ENCODE measurements at regions not wholly inside any gene's neighbourhood (a gene's known extent, or its start where the extent isn't known, plus 50 kb on each side); places are given as distances from the start of the nearest gene placed in this dataset.
"Not testable (repeated sequence)": the region's sequence is repeated elsewhere in the genome, so short reads cannot be mapped to it uniquely, and the experiment has no call there.

DNA sequence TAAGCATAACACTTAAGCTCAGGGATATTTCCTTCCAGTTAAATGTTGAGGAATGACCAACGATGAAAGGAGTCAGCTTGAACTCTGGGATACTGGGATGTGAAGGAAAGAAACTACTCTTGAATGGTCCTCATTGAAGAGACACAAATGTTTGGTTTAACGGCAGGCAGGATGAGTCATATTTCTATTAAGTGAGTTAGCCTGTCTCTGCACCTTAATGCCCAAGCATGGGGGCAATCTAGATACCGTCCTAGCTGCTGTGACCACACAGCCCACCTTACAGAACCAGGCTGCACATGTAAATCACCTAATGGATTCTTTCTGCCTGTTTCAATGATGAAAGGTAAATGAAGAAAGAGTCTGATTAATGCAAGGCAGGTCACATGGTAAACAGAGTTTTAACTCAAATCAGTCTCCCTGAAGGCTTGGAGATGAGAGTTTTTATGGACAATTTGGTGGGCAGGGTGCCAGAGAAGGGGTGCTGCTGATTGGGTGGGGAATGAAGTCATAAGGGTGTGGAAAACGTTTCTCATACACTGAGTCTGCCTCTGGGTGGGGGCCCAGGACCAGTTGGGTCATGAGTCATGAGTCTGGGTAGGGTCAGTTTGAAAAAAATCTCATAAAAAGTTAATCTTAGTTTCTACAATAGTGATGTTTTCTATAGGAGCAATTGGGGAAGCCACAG, 144.6 kb upstream of the MMADHC start:
- peak; percentile 57 for DNase-seq

DNA sequence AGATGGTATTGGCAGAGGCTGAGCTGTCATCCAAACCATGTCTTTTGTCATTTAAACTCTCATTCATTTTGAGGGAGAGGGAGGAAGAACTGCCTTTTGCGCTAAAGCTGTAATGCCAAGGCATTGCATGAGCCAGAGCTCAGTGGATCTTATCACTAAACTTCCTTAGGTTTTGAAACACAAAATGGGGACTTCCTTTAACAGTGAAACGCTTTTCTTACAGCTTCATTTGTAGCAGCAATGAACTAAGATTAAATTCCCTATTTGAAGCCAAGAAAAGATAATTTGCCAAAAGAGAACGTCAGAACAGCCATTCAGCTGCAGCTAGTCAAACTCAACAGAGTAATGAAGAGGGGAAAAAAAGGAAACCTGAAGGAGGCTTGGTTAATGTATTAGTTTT, 143.5 kb upstream of the MMADHC start:
- no peak for DNase-seq

DNA sequence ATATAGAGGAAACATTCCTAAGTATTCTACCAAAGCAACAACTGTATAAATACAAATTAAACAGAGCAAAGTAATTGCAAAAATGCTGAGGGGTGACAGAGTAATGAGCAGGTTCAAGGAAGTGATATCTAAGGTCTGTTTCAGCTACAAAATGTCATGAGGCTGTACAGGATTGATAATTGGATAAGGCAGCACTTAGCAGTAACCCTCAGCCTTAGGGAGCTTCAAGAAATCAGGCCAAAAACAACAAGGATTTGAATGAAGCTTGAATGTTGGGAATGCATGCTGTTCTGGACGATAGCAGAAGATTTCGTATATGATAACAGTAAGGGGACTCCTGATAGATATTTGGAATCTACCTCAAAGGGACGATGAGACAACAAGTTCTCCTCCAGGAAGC, 142.0 kb upstream of the MMADHC start:
- DNase-seq, result no peak

DNA sequence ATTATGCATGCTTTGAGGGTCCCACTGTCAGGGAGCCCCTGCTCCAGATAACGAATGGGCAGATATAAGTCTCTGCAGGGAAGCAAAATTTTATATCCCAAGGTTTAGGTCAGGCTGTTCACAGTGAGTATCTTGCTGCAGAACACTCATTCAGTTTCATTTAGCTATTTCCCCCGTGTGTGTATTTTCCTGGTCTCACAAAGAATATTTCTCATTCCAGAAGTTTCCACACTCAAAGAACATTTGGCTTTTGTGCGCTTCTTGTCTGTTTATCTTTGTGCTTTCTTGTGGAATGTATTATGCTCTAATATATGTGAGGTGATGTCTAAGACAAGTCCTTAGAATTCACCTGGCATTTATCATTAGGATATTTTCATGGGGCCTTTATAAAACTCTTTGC, 140.4 kb upstream of the MMADHC start:
- no peak for DNase-seq

DNA sequence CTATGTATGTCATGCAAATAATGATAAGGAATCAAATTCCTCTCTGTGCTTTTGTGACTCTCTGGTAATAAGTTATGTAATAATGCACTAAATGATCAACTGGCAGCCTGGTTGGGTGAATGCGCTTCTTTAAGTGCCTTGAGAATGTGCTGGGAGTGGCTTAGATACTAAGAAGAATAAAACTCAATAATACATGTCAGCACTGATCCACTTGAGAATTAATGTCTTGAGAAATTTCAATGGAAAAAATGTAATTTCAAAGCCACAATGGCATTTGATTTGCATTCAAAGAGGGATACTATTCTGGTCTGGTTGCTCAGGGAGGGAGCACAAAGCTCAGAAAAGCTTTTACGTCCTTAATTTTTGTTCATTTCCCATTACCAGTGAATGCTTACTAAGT, 137.7 kb upstream of the MMADHC start:
- no peak for DNase-seq

DNA sequence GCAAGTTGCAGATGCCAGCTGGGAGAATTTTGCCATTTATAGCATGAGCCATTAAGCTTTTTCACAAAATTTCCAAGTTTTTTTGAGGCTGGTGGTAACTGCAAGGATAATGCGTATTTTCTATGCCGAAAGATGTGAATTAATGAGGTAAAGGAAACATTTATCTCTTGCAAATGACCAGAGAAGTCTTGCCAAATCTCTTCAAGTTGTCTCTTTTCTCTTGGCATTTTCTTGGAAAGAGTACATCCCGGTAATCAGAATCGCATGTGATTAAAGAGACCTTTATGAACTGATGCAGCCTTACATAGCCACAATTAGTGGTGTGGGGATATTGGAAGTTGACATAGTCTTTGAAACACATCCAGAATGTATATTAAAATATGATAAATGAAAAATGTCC, 136.5 kb upstream of the MMADHC start:
- no peak for DNase-seq

DNA sequence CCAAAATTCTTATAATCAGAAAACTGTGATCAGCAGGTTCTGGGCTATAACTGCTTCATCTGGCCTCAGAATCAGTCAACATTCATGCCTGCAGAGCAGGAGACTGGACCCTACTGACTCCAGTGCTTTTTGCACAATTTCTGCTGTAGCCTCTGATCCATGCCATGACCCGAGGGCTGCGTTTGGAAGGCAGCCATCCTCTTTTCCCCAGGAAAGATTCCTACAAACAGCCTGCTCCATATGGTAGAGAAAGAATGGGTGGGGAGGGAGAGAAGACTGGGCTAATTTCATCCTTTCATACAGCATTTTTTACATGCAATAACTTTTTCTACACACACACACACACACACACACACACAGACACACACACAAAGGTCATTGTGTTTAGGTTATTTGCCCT, 133.0 kb upstream of the MMADHC start:
- no peak for DNase-seq

DNA sequence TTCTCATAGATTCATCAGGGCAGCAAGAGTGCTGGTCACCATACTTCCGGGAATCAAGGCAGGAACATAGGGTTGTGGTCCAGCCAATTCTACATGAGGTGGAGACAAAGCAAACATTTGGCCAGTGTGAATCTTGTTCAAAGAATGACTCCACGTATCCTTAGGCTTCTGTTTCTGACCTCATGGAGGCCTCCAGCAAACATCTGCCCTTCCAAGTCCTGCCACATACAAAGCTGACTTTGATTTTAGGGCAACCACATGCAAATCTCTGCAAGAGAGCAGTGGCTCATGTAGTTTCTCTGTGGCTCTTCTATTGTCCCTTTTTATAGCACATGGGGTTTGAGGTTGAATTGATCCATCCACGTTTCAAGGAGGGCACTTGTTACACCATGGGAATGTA, 132.1 kb upstream of the MMADHC start:
- DNase-seq, result no peak

DNA sequence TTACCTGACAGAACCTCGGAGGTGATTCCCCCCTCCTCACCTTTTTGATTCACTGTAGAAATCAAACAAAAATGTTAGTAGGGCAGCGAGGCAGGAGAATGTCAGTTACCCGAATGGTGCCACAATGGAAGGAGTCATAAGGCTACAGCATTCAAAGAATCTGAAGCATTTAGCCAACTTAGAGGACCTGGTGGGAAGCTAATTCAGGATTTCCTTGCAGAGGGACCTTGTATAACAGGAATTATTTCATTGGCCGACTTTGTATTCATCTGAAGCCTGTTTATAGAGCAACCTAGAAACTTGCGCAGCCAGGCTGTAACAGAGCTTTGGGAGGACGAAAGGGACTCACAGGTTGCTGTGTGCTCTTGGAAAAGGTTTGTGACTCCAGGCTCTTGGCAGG, 129.1 kb upstream of the MMADHC start:
- DNase-seq, result no peak

DNA sequence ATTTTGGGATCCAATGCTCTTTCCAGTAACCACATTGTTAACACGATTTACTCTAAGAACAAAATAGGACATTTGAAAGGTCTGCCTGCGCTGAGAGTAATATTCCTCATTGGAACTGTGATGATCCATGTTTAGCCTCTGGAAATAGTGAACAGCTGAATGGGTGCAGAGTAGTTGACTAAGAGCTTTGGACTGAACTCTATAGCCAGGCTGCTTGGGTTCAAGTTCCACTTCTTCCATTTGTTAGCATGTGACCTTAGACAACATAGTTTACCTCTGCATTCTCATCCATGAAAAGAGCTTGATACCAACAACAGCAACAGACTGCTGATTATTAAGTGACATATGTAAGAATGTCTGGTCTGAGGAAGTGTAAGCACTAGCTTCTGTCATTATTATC, 128.3 kb upstream of the MMADHC start:
- DNase-seq, result no peak

DNA sequence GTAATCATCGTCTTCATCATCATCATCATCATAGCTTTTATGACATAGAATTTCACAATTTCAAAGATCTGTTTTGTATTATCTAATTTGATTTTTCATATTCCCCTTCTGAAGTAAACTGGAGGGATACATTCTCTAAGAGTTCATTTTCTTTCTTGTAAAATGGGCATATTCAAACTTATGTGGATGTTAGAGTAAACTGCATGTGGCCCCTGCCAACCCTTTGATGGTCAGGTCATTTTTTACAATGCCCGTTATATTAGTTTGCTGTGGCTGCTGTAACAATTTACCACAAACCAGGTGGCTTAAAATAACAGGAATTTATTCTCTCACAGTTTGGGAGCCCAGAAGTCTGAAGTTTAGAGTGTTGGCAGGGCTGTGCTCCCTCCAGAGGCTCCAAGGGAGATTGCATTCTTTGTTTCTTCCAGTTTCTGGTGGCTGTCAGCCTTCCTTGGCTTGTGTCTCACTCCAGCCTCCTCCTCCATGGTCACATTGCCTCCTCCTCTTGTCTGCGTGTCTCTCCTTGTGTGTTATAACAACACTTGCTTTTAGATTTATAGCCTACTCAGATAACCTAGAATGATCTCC, 127.5 kb upstream of the MMADHC start:
- peak; percentile 75 for DNase-seq

DNA sequence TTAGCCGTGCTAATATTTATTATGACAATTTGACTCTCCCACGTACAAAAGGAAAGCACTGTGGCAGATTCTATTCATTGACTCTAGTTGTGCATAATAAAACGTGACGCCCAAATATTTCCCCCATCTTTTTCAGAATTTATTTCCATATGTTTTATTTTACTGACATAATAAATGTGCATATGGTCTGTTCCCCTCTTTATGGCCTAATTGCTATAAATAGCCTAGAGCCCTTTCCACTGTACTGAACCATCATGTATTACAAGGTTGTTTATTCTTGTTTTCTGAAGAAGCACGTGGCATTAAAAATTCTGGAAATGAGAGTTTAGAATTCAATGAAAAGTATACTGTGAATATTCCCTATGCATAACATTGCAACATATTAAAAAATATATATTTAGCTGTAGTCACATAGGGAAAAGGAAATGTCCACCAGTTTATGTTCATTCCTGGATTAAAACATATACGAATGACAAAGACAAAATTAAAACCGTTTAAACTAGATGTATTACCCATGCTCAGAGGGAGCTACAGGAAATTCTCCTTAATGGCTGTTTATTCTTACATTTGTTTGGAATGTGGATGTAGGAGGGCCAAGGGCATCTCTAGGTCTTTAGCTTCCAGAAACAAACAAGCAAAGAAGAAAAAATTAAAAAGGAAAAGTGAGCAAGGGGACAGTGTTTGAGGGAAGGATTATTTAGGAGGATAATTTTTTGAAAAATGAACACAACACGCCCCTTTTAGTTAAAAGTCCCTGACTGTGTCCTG, 122.1 kb upstream of the MMADHC start:
- DNase-seq, result no peak

DNA sequence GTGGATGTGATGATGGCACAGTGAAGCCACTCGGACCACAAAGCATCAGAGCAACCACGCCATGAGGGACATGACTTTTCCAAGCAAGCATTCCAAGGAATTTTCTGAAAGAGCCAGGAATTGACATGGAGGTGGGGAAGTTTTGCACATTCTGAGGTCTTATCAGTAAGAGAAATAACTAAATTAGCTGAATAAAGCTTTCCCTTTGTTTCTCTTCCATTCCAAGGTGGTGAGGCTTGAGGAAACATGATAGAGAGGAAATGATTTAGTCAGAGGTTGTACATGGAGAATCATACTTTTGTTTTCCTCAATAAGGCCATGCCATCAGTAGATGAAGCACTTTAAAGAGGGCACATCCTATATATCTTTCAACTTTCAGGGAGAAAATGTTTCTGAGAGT, 115.7 kb upstream of the MMADHC start:
- no peak for DNase-seq

DNA sequence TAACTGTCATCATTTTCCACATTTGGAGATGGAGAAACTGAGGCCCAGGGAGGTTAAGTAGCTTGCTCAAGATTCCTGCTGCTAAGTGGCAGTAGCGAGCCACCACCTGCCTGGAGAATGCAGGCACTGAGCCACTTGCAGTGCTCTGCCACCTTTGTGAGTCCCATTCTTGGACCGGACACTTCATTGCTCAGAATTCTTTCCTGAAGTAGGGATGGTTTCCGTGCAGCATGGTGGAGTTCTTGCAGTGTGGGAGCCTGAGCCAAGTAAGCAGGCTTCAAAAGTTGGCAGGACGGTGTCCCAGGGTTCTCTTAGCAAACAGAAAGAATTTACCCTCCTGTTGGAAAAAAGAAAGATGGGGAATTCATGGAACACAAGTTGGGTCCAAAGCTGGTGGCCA, 115.0 kb upstream of the MMADHC start:
- no peak for DNase-seq

DNA sequence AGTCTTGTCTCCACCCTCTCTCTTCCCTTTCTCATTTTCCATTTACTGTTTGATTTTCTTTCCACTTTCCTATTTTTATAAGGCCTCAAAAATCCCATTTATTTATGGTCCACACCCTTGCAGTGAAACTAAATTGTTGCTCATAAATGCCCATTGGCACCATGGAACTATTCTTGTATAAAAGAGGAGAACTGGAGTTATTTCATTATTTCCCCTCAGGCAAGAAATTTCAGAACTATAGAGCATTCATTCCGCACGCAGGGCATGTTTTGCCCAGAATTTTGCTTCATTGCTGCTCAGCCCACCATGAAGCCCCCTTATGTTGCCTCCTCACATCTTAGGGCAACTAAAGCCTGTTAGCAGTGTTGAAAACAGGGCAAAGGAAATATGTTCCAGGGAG, 113.7 kb upstream of the MMADHC start:
- no peak for DNase-seq

DNA sequence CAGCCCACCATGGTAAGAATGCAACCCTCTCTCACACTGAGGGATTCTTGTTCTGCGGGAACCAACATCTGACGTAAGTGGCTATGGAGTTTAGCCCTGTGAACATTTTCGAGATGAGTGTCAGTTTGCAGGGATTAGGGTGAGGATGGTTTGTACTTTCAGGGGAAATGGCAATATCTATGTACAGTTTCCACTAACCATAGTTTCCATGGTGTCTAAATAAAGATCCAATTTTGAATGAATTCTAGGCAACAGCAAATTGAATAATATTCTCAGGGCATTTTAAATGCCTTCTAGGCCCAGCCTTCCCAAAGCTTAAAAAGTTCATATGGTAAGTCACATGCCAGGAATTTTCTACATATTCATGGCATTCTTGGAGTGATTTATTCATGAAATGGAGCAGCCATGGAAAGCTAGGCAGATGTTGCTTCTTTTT, 105.4 kb upstream of the MMADHC start:
- DNase-seq, result no peak

DNA sequence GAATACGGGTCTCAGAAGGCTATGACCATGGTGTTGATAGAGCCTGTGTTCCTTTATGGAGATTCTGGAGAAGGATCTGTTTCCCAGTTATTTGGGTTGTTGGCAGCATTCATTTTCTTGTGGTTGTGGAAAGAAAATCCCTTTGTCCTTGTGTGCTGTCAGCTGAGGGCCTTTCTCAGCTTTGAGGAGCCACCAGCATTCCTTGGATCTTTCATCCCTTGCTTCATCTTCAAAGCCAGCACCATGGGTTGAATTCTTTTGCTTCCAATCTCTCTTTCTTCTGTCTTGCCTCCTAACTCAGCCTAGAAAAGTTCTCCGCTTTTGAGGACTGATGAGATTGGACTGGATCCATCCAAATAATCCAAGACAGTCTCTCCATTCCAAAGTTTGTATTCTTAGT, 103.2 kb upstream of the MMADHC start:
- DNase-seq, result no peak

DNA sequence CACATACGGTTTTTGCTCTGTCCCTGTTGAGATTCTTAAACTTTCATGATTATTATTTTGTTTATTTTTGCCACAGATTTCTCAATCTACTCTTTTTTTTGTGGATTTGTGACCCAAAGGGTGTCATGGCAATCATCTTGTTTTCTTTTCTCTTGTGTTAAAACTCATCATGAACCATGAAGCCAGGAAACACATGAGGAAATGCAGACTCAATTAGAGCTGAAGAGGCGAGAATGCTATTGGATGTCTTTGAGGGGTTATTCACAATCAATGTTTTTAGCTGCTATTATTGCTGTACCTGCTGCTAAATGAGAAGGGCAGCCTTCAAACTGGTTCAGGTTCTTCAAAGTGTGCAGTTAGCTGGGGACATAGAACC, 99.5 kb upstream of the MMADHC start:
- no peak for DNase-seq

DNA sequence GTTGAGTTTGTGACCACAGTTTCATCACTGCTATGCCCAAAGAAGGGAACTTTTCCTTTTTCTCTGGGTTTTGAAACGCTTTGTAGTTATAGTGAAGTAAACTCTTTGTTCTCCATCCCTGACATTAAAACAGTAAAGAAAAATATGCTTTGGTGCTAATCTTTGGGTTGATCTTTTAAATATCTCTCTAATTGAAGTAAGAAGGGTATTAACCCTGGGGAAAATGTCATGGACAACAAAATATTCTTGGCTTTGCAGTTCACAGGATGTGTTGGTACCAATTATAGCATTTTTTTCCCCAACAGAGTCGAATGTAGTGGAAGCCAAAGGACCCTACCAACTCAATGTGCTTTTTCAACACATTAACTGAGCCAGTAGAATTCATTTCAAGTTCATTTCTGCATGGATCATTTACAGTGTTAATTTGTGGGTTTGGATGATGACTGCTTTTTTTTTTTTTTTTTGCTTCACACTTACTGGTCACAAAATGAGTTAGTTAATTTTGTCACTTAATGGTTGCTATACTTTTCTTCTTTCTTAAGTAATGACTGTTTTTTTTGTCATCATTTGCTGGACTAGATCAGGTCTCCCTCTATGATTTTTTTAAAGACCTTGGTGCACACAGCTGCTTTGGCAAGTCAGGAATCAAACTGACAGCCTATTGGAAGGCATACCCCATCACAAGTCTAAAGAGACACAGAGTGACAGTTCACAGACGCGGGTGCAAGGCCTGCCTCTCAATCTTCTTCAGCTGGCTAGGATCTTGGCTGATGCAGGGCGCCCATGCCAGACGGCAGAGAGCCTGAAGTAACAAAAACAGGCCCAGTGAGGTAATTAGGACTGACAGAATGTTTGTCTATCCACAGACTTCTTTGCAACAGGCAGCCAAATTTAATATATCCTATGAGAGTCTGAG, 98.8 kb upstream of the MMADHC start:
- peak; percentile 70 for DNase-seq

DNA sequence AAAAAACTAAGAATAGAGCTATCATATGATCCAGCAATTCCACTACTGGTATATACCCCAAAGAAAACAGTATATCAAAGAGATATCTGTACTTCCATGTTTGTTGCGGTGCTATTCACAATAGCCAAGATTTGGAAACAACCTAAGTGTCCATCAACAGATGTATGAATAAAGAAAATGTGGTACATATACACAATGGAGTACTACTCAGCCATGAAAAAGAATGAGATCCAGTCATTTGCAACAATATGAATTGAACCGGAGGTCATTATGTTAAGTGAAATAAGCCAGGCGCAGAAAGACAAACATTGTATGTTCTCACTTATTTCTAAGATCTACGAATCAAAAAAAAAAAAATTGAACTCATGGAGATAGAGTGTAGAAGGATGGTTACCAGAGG, 97.8 kb upstream of the MMADHC start:
- not testable (repeated sequence) for DNase-seq

DNA sequence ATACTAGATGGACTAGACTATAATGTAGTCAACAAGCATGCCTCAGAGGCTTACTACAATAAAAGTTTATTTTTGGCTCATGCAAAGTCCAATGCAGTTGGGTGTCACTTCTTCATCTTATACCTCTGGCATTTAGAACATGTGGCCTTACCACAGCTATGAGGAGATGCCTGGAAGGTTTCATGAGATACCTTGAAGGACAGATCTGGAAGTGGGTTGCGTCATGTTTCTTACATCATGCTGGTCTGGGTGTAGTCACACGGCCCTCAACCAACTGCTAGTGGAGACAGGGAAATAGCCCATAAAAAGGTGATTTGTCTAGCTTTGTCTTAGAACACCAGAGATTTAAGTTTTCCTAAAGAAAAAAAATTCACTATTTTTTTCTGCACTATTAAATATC, 91.7 kb upstream of the MMADHC start:
- DNase-seq, result peak; percentile 58

DNA sequence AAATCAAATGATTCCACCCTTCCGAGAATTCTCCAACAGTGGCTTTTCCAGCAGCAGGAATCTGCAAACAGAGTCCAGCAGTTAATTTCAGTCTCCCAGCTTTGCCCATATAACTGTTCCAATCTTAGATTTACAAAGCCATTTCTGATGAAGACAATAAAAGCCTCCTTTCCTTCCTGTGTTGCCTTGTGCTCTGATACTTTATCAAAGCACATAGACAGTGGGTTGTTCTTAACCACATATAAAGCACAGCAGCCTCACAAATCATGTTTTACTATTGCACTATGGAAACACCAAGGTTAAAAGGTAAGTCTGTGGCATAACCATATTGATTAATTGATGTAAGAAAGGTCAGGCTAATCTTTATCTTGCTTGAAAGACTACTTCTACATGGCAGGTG, 89.8 kb upstream of the MMADHC start:
- DNase-seq, result no peak

DNA sequence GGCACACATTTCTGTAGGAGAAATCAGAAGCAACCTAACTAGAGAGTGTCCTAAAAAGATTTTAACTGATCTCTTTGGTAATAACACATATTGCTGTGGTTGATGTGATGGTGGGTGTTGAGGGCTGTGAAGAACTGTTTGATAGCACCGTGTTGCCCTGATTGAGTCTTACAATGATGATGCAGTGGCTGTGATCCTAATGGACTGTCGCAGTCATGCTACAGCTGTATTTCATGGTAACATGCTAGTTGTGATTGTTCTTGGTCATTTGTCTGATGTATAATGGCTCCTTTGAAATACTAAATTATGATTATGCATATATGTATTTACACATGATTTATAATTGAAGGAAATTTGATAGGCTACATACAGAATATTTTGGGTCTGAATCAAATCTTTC, 82.5 kb upstream of the MMADHC start:
- no peak for DNase-seq
